GM21367 (cell line): ENCODE measurements at regions not wholly inside any gene's neighbourhood (a gene's known extent, or its start where the extent isn't known, plus 50 kb on each side); places are given as distances from the start of the nearest gene placed in this dataset.
"Not testable (repeated sequence)": the region's sequence is repeated elsewhere in the genome, so short reads cannot be mapped to it uniquely, and the experiment has no call there.

ENCODE experiments used
- ATAC-seq: cut with Tn5 transposase; IDR thresholded peaks from one replicate; pipeline ENCODE4 v1.9.1; 2021; ENCODE audit not compliant: unreplicated experiment

GRCh38 chr10:42192450-42192849 lies 445.9 kb downstream of the ZNF33B start:
- not testable (repeated sequence) for ATAC-seq

- ATAC-seq, result not testable (repeated sequence)
Measured at GRCh38 chr10:42187501-42188195, 450.7 kb downstream of the ZNF33B start.

GRCh38 chr10:42177793-42178689 lies 460.3 kb downstream of the ZNF33B start:
- ATAC-seq, result not testable (repeated sequence)

GRCh38 chr10:42177077-42177792 lies 461.1 kb downstream of the ZNF33B start:
- ATAC-seq, result no peak

- no peak for ATAC-seq
Measured at GRCh38 chr10:42150428-42151061, 487.8 kb downstream of the ZNF33B start.

GRCh38 chr10:42149722-42150427 lies 488.5 kb downstream of the ZNF33B start:
- ATAC-seq, result no peak

GRCh38 chr10:42149027-42149700 lies 489.2 kb downstream of the ZNF33B start:
- ATAC-seq, result no peak

- not testable (repeated sequence) for ATAC-seq
Measured at GRCh38 chr10:42146165-42146564, 492.2 kb downstream of the ZNF33B start.

- not testable (repeated sequence) for ATAC-seq
Measured at GRCh38 chr10:42138023-42138422, 500.3 kb downstream of the ZNF33B start.

- no peak for ATAC-seq
Measured at GRCh38 chr10:42113158-42113450, 525.3 kb downstream of the ZNF33B start.

GRCh38 chr10:42112331-42113157 lies 525.8 kb downstream of the ZNF33B start:
- no peak for ATAC-seq

GRCh38 chr10:42111661-42112330 lies 526.6 kb downstream of the ZNF33B start:
- no peak for ATAC-seq

- no peak for ATAC-seq
Measured at GRCh38 chr10:42111076-42111475, 527.3 kb downstream of the ZNF33B start.
